ENCODE measurements at regions not wholly inside any gene's neighbourhood (a gene's known extent, or its start where the extent isn't known, plus 50 kb on each side); places are given as distances from the start of the nearest gene placed in this dataset.

GRCh38 chr3:22982981-22983587 is 220.0 kb upstream of the UBE2E2 start:
- no peaks in the 10 kb centered on the region for H3K4me1 Mint-ChIP-seq
- H3K27me3 Mint-ChIP-seq, result no peaks in the 10 kb centered on the region
- no peak overlapping the region for H3K27ac Mint-ChIP-seq
- ChIA-PET CTCF (no interaction called here), POLR2A (no interaction called here)
- DNase-seq, result no peak
- no peaks in the 10 kb centered on the region for H3K9me3 Mint-ChIP-seq
- no peak overlapping the region for H3K4me3 Mint-ChIP-seq
- no peaks in the 10 kb centered on the region for H3K36me3 Mint-ChIP-seq (ENCODE audit: low read depth)

- Mint-ChIP-seq H3K4me3 (no peak overlapping the region), H3K4me1 (no peaks in the 10 kb centered on the region), H3K36me3 (ENCODE audit: low read depth) (no peaks in the 10 kb centered on the region), H3K9me3 (no peaks in the 10 kb centered on the region), H3K27ac (no peak overlapping the region), H3K27me3 (no peaks in the 10 kb centered on the region)
- ChIA-PET CTCF (no interaction called here), POLR2A (no interaction called here)
- DNase-seq, result no peak
Measured at GRCh38 chr3:22986958-22987357, 216.2 kb upstream of the UBE2E2 start.

DNA sequence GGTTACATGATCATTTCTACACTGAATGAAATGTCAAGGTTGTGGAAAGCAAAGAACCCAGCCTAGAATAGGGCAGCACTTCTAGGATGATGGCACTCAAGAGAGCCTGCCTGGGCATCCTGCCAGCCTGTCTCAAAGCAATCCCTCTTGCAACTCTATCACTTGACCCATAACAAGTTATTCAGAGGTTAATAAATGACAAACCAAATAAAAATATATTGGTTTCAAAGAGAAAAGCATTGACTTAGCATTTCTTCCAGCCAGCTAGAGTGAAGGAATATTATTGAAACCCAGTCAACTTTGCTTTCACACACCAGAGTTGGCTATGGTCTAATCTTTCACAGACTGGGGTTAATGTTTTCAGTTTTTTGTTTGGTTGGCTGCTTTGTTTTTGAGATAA is 214.6 kb upstream of the UBE2E2 start:
- no peaks in the 10 kb centered on the region for H3K27me3 Mint-ChIP-seq
- CTCF ChIA-PET, result no interaction called here
- POLR2A ChIA-PET, result no interaction called here
- no peaks in the 10 kb centered on the region for H3K4me1 Mint-ChIP-seq
- no peak for DNase-seq
- H3K4me3 Mint-ChIP-seq, result no peak overlapping the region
- no peaks in the 10 kb centered on the region for H3K9me3 Mint-ChIP-seq
- H3K36me3 Mint-ChIP-seq (ENCODE audit: low read depth), result no peaks in the 10 kb centered on the region
- H3K27ac Mint-ChIP-seq, result no peak overlapping the region

DNA sequence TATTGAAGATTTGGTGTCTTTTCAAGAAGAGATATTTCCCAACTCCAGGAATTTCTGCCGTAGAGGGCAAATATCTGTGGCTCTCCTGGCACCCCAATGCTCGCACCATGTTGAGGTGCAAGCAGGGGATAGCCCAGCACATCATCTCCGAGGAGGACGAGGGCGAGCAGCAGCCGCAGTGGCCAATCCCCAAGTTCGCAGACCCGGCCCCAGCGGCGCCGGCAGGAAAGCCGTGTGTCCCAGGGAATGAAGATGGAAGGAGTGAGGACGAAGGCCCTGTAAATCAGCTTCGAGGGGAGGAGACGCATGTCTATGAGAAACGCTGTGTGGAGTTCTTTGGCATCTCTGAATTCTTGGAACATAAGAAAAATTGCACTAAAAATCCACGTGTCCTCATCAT is 213.4 kb upstream of the UBE2E2 start:
- Mint-ChIP-seq H3K27me3 (no peaks in the 10 kb centered on the region), H3K36me3 (ENCODE audit: low read depth) (no peaks in the 10 kb centered on the region), H3K9me3 (no peaks in the 10 kb centered on the region), H3K27ac (no peak overlapping the region), H3K4me3 (no peak overlapping the region), H3K4me1 (no peaks in the 10 kb centered on the region)
- DNase-seq, result no peak
- CTCF ChIA-PET, result no interaction called here
- POLR2A ChIA-PET, result no interaction called here

DNA sequence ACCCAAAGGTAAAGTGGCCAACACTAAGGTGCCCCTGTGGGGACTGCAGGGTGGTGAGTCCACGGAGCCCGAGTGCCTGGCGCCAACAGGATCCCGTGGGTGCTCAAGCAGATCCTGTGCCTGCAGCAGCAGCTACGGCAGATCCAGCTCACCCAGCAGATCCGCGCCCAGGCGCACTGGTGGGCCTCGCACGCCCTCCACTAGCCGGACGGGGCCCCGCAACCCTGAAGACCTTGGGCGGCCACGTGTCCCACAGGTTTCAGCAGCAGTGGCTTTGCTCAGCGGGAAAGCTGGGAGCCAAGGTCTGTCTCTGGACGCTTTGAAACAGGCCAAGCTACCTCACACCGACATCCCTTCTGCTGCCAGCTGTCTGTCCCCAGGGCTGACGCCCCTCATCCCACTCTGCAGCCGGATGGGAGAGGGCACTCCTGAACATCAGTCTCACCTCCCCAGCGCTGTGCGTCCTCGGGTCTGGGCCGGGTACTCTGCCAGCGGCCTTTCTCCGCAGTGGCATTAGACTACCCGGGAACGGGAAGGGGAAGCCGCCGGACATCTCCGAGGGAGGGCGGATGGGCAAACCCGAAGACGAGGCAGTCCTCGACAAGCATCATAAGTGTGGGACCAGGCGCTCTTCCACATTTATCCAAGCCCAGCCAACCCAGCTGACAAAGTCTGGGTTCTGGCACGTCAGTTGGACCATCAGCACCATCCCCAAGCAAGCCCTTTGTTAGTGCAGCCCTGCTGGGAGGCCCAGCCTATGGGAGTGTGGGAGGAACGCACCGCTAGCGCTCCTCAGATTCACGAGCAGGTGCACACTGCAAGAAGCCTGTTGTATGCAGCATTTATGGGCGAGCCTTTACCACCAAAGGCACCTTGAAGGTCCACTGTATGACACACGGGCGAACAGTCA is 212.6 kb upstream of the UBE2E2 start:
- H3K4me1 Mint-ChIP-seq, result no peaks in the 10 kb centered on the region
- no peak overlapping the region for H3K4me3 Mint-ChIP-seq
- no peaks in the 10 kb centered on the region for H3K36me3 Mint-ChIP-seq (ENCODE audit: low read depth)
- H3K27me3 Mint-ChIP-seq, result no peaks in the 10 kb centered on the region
- no peak overlapping the region for H3K27ac Mint-ChIP-seq
- ChIA-PET CTCF (interaction anchor here (0.6 kb wide), 1 partner anchor 111 kb away, joined by 3 read pairs; no protein-coding TSS in a partner anchor), POLR2A (no interaction called here)
- no peaks in the 10 kb centered on the region for H3K9me3 Mint-ChIP-seq
- DNase-seq, result no peak

DNA sequence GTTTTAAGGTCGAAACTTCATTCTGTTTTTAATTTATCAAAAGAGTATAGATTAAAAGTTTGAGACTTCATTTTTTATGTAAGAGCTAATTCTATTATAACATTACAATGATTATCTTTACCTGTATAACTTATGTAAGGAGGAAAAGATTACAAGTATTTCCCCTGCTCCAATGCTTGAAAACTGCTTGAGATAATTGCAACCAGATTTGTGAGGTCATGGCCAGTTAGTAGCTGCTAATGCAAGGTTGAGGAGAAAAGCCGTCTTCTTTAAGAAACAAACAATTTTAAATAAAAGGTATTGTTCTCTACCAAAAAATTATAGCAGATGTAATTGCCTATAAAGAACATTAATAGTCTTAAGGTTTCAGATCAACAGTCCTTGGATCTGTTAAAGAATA is 208.3 kb upstream of the UBE2E2 start:
- H3K27ac Mint-ChIP-seq, result no peak overlapping the region
- no peak for DNase-seq
- H3K27me3 Mint-ChIP-seq, result no peaks in the 10 kb centered on the region
- no peaks in the 10 kb centered on the region for H3K9me3 Mint-ChIP-seq
- ChIA-PET CTCF (no interaction called here), POLR2A (no interaction called here)
- no peaks in the 10 kb centered on the region for H3K4me1 Mint-ChIP-seq
- H3K36me3 Mint-ChIP-seq (ENCODE audit: low read depth), result no peaks in the 10 kb centered on the region
- H3K4me3 Mint-ChIP-seq, result no peak overlapping the region

DNA sequence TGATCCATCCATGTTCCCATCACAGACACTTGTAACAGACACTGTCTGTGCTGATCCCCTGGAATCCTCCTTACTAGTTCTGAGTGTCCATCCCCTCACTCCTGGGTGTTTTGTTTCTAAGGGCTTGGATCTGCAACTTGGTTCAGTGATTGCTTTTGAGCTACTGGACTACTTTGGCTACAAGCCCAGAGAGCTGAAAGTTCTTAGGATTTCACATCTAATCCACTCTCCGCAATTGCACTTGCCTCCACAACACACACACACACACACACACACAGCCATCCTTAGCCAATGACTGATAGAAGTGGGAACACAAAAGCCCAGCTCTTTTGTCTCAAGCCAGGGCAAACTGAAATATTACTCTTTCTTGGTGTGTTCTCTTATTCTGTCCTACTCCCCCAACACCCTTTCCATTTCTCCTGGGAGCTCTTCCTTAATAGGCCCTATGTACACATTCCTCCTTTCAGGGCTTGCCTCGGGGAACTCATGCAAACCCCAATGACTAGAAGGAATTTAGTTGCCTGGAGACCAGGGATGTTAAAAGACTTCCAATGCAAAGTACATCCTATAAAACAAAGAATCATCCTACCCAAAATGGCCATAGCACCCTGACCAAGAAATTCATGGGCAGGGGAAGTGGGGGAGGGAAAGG is 206.1 kb upstream of the UBE2E2 start:
- CTCF ChIA-PET, result no interaction called here

DNA sequence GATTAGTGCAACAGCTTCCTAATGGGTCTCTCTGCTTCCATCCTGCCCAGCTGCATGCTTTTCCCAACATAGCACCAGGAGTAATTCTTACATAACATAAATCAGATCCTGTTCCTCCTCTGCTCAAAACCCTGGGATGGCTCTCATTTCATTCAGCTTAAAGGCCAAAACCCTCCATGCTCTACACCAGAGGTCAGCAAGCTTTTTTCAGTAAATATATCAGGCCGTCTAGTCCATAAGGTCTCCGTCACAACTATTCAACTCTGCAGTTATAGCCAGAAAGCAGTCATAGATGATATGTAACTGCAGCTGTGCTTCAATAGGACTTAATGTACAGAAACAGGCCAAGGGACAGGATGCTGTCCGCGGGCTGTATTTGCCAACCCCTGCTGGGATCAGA is 202.8 kb upstream of the UBE2E2 start:
- Mint-ChIP-seq H3K9me3 (no peaks in the 10 kb centered on the region), H3K36me3 (ENCODE audit: low read depth) (no peaks in the 10 kb centered on the region), H3K4me1 (no peaks in the 10 kb centered on the region), H3K27ac (no peak overlapping the region), H3K27me3 (no peaks in the 10 kb centered on the region), H3K4me3 (no peak overlapping the region)
- CTCF ChIA-PET, result no interaction called here
- POLR2A ChIA-PET, result interaction anchor here (0.6 kb wide), 1 partner anchor 152 kb away, joined by 5 read pairs; no protein-coding TSS in a partner anchor
- no peak for DNase-seq

More for the DNA sequence above, 206.1 kb upstream of the UBE2E2 start:
- Mint-ChIP-seq H3K4me3 (no peak overlapping the region), H3K4me1 (no peaks in the 10 kb centered on the region), H3K27ac (no peak overlapping the region), H3K9me3 (no peaks in the 10 kb centered on the region), H3K27me3 (no peaks in the 10 kb centered on the region), H3K36me3 (ENCODE audit: low read depth) (no peaks in the 10 kb centered on the region)
- POLR2A ChIA-PET, result no interaction called here
- DNase-seq, result no peak

DNA sequence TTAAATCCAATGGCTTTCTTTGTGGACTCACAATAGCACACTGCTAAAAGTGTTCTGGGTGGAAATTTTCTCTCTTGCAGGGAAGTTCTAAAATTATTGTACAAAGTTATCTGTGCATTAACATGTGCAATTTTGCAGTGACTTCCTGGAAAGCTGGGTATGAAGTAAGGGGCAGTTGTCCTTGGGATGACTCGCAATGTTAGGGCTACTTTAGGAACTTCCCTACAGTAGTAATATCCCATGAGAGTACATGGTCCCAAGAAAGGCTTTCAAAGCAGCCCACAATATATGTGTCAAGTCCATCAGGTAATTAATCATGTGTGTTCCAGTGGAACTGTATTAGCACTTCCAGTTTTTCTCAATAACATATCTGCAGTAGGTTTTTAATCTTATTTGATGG is 201.0 kb upstream of the UBE2E2 start:
- no peaks in the 10 kb centered on the region for H3K4me1 Mint-ChIP-seq
- H3K4me3 Mint-ChIP-seq, result no peak overlapping the region
- no peaks in the 10 kb centered on the region for H3K27me3 Mint-ChIP-seq
- H3K36me3 Mint-ChIP-seq (ENCODE audit: low read depth), result no peaks in the 10 kb centered on the region
- H3K27ac Mint-ChIP-seq, result no peak overlapping the region
- no peak for DNase-seq
- ChIA-PET CTCF (no interaction called here), POLR2A (no interaction called here)
- H3K9me3 Mint-ChIP-seq, result no peaks in the 10 kb centered on the region

DNA sequence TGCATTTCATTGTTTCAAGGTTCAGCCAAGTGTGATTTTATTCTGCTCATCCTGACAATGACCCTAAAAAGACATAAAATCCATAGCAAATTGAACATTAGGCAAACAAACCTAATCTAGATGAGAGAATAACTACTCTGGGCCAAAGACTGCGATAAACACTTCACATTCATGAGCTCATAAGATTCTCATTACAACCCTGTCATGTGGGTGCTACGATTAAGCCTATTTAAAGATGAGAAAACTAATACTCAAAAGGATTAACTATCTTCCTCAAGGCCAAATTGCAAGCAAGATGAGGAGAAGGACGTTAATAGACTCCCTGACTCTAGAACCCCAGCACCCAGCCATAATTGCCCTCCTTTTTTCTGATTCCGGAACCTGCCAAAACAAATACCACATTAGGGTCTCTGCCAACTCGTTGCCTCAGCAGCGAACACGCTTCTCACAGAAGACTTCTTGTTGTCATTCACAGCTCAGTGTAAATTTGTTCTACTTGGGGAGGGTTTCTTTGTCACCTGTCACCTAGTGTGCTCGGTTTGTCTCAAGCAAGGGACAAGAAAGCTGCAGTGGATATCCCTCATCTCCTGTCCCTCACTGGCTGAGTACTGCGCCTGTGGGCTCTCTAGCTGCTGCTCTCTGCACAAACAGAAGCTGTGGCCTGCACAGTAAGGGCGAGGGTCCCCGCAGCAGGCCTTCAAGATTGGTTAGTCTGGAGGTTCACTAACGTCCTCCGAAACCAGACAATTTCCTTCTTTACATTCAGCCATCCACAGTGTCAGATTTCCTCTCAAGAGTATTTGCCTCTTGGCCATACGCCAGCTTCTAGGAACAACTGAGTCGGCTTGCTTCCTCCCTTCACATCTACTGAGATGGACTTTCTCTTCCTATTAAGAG is 200.0 kb upstream of the UBE2E2 start:
- POLR2A ChIA-PET, result no interaction called here
- no peaks in the 10 kb centered on the region for H3K27me3 Mint-ChIP-seq
- H3K36me3 Mint-ChIP-seq (ENCODE audit: low read depth), result no peaks in the 10 kb centered on the region
- DNase-seq, result no peak
- no peak overlapping the region for H3K4me3 Mint-ChIP-seq
- H3K27ac Mint-ChIP-seq, result no peak overlapping the region
- no peaks in the 10 kb centered on the region for H3K4me1 Mint-ChIP-seq
- CTCF ChIA-PET, result no interaction called here
- H3K9me3 Mint-ChIP-seq, result no peaks in the 10 kb centered on the region

- H3K27me3 Mint-ChIP-seq, result no peaks in the 10 kb centered on the region
- no peaks in the 10 kb centered on the region for H3K36me3 Mint-ChIP-seq (ENCODE audit: low read depth)
- H3K9me3 Mint-ChIP-seq, result no peaks in the 10 kb centered on the region
- H3K4me3 Mint-ChIP-seq, result no peak overlapping the region
- no peaks in the 10 kb centered on the region for H3K4me1 Mint-ChIP-seq
- CTCF ChIA-PET, result no interaction called here
- POLR2A ChIA-PET, result no interaction called here
- H3K27ac Mint-ChIP-seq, result no peak overlapping the region
- DNase-seq, result no peak
Measured at GRCh38 chr3:23003733-23004046, 199.4 kb upstream of the UBE2E2 start.

DNA sequence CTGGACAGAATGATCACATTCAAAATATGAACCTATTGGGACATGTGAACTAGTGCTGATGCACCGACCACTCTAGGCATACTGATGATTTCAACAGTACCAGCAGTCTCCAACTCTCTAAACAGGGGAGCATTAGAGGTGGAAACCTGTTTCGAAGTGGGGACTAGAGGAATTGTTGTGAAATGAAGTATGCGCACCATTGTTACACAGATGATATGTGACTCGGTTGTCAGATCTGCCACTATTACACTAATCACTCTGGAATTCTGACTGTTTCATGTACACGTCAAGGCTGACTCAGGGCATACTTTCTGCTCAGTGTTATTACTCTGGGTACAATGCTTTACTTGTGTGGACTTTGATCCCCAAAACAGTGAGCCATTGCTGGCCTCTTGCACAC is 198.2 kb upstream of the UBE2E2 start:
- Mint-ChIP-seq H3K36me3 (ENCODE audit: low read depth) (no peaks in the 10 kb centered on the region), H3K27me3 (no peaks in the 10 kb centered on the region), H3K27ac (no peak overlapping the region), H3K9me3 (no peaks in the 10 kb centered on the region), H3K4me3 (no peak overlapping the region), H3K4me1 (no peaks in the 10 kb centered on the region)
- CTCF ChIA-PET, result no interaction called here
- POLR2A ChIA-PET, result no interaction called here
- DNase-seq, result no peak

GRCh38 chr3:23017801-23018200 is 185.3 kb upstream of the UBE2E2 start:
- no peak overlapping the region for H3K4me3 Mint-ChIP-seq
- H3K27me3 Mint-ChIP-seq, result no peaks in the 10 kb centered on the region
- no peaks in the 10 kb centered on the region for H3K36me3 Mint-ChIP-seq (ENCODE audit: low read depth)
- ChIA-PET CTCF (interaction anchor here (0.6 kb wide), 1 partner anchor 1662 kb away, joined by 3 read pairs; no protein-coding TSS in a partner anchor), POLR2A (no interaction called here)
- peaks cover 8% of the 10 kb centered on the region for H3K9me3 Mint-ChIP-seq
- DNase-seq, result no peak
- no peaks in the 10 kb centered on the region for H3K4me1 Mint-ChIP-seq
- H3K27ac Mint-ChIP-seq, result no peak overlapping the region

Measured in activated CD4-positive, alpha-beta T cell treated with anti-CD3 and anti-CD28 coated beads, Interleukin-2, amount 10 ng/mL, durations not matched to agents 7 days and 5 days (primary cell).